ENCODE measurements at regions not wholly inside any gene's neighbourhood (a gene's known extent, or its start where the extent isn't known, plus 50 kb on each side); places are given as distances from the start of the nearest gene placed in this dataset.

DNA sequence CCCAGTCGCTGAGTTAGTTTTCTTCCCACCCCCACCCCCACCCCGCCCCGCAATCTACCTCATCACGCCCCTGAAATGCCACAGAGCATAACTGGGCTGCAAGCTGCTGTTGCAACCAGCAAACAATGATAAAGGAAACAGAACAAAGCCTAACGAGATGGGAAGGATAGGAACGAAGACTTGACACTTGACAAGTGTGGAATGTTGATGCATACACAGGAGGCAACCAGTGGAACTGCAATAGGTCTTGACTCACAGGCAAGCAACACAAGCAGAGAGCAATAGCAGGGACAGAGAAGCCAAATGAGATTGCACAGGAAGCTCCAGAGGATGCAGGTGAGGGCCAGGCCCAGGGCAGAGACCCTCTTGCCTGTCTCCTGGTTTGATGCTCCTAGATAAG is 225.9 kb downstream of the IGSF11 start:
- no peak overlapping the region for H3K27ac ChIP-seq
- ATAC-seq (no peak), DNase-seq (no peak)
- no peak overlapping the region for H3K4me3 ChIP-seq
- H3K36me3 ChIP-seq = no peaks in the 10 kb centered on the region
- no peaks in the 10 kb centered on the region for H3K27me3 ChIP-seq (ENCODE audit: low read depth)
- no peaks in the 10 kb centered on the region for H3K4me1 ChIP-seq
- intact Hi-C loops (cut with DNase I) = no loop called here
- no peaks in the 10 kb centered on the region for H3K9me3 ChIP-seq
- TF ChIP-seq, protein P1, sequence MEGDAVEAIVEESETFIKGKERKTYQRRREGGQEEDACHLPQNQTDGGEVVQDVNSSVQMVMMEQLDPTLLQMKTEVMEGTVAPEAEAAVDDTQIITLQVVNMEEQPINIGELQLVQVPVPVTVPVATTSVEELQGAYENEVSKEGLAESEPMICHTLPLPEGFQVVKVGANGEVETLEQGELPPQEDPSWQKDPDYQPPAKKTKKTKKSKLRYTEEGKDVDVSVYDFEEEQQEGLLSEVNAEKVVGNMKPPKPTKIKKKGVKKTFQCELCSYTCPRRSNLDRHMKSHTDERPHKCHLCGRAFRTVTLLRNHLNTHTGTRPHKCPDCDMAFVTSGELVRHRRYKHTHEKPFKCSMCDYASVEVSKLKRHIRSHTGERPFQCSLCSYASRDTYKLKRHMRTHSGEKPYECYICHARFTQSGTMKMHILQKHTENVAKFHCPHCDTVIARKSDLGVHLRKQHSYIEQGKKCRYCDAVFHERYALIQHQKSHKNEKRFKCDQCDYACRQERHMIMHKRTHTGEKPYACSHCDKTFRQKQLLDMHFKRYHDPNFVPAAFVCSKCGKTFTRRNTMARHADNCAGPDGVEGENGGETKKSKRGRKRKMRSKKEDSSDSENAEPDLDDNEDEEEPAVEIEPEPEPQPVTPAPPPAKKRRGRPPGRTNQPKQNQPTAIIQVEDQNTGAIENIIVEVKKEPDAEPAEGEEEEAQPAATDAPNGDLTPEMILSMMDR (IDR thresholded peaks at IDR 0.05) = no peak

DNA sequence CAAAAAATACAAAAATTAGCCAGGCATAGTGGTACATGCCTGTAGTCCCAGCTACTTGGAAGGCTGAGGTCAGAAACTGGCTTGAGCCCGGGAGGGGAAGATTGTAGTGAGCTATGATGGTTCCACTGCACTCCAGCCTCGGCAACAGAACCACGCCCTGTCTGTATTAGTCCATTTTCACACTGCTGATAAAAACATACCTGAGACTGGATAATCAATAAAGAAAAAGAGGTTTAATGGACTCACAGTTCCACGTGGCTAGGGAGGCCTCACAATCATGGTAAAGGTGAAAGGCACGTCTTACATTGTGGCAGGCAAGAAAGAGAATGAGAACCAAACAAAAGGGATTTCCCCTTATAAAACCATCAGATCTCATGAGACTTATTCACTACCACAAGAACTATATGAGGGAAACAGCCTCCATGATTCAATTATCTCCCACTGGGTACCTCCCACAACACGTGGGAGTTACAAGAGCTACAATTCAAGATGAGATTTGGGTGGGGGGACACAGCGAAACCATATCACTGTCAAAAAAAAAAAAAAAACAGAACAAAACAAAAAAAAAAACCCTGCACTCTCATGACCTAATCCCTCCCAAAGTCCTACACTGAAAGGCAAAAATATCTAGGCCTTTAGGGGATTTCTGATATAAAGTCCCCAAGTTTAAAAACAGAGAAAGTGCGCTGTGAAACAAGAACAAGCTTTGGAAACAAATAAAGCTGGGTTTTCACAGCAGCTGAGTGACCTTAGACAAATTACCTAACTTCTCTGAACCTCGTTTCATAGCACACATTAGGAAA is 224.7 kb downstream of the IGSF11 start:
- Histone ChIP-seq H3K4me3 (no peak overlapping the region), H3K27me3 (ENCODE audit: low read depth) (no peaks in the 10 kb centered on the region), H3K36me3 (no peaks in the 10 kb centered on the region), H3K27ac (no peak overlapping the region), H3K9me3 (no peaks in the 10 kb centered on the region), H3K4me1 (no peaks in the 10 kb centered on the region)
- DNase-seq (no peak), ATAC-seq (no peak)
- TF ChIP-seq, protein P1 (IDR thresholded peaks at IDR 0.05) = no peak
- intact Hi-C loops (cut with DNase I) = no loop called here

DNA sequence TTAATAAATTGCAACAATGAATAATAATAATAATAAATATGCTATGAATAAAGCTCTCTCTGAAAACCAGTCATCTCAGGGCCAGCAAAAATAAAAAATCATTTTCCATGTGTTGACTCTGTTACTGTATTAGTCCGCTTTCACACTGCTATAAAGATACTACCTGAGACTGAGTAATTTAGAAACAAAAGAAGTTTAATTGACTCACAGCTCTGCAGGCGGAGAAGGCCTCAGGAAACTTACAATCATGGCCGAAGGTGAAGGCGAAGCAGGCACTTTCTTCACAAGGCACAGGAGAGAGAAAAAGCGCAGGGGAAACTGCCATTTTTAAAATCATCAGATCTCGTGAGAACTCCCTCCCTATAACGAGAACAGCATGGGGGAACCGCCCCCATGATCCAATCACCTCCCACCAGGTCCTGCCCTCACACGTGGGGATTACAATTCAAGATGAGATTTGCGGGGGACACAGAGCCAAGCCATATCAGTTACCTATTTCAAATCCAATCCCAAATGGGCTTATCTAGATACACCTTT is 224.1 kb downstream of the IGSF11 start:
- TF ChIP-seq, protein P1 (IDR thresholded peaks at IDR 0.05) = no peak
- Histone ChIP-seq H3K4me3 (no peak overlapping the region), H3K27ac (no peak overlapping the region), H3K4me1 (no peaks in the 10 kb centered on the region), H3K9me3 (no peaks in the 10 kb centered on the region), H3K36me3 (no peaks in the 10 kb centered on the region), H3K27me3 (ENCODE audit: low read depth) (no peaks in the 10 kb centered on the region)
- intact Hi-C loops (cut with DNase I) = no loop called here
- no peak for ATAC-seq
- DNase-seq = no peak

DNA sequence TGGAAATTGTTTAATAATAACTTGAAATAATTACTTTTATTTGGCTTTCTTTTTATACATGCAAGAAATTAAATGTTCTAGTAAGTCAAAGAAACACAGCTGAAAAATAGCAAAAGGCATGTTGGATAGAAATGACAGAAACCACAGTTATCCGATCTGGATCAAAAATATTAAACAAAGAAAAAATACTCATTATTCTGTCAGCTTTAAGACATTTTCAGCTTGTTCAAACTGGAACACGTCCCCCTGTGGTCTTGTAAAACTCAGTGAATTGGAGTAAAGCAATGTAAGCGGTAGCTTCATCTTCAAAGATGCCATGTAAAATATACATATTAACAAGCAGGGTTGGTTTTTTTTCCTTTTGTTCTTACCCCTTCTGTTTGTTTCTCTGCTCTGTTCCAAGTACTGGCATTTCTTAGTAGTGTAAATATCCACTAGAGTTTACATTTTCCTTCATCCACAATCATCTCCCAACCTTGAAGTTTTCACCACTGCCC is 223.4 kb downstream of the IGSF11 start:
- Histone ChIP-seq H3K4me3 (no peak overlapping the region), H3K27ac (no peak overlapping the region), H3K4me1 (no peaks in the 10 kb centered on the region), H3K27me3 (ENCODE audit: low read depth) (no peaks in the 10 kb centered on the region), H3K9me3 (no peaks in the 10 kb centered on the region), H3K36me3 (no peaks in the 10 kb centered on the region)
- TF ChIP-seq, protein P1 (IDR thresholded peaks at IDR 0.05) = no peak
- DNase-seq = no peak
- intact Hi-C loops (cut with DNase I) = no loop called here
- no peak for ATAC-seq

DNA sequence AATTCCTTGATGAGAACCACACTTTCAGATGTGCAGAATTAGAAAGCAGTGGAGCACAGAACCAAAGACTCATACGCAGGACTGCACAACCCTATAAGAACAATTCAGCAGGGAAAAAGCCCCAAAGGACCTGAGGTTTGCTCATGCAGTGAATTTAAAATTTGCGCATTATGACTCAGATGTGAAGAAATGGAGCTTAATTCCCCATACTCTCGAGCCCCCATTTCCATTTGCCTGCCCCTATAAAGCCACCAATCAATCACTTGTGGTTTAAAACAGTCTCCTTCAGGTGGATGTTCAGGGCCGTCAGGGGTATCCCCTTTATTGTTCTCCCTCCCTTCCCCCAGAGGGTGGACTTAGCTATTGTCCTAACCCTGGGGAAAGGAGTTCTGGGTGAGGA is 221.2 kb downstream of the IGSF11 start:
- no peaks in the 10 kb centered on the region for H3K36me3 ChIP-seq
- ATAC-seq = no peak
- H3K27me3 ChIP-seq (ENCODE audit: low read depth) = no peaks in the 10 kb centered on the region
- no peaks in the 10 kb centered on the region for H3K9me3 ChIP-seq
- H3K4me1 ChIP-seq = no peaks in the 10 kb centered on the region
- TF ChIP-seq, protein P1 (IDR thresholded peaks at IDR 0.05) = no peak
- H3K4me3 ChIP-seq = no peak overlapping the region
- H3K27ac ChIP-seq = no peak overlapping the region
- intact Hi-C loops (cut with DNase I) = no loop called here
- DNase-seq = no peak

Data from lower lobe of right lung (tissue), 2 donors.